ENCODE measurements at regions not wholly inside any gene's neighbourhood (a gene's known extent, or its start where the extent isn't known, plus 50 kb on each side); places are given as distances from the start of the nearest gene placed in this dataset.

DNA sequence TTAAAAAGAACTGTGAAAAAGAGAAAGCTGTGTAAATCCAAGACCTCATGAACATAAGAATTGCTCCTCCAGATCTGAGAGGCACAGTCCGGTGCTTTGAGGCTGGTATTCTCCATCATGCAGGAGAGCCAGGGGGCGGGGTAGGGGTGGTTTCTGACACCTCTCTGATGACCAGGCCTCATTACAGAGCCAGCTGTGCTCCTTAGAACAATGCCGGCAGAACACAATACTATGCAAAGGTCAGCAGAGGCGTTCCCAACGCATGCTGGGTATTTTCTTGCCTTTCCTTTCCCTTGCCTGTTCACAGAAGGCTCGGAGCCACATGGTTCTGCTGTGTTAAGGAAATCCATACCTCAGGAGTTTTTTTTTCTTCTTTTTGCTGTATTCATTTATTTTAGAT, 91.2 kb upstream of the SOD3 start:
- ATAC-seq (replicated peaks) (no peak), DNase-seq (no peak)
- Mint-ChIP-seq H3K4me1 (ENCODE audit: low read depth in 2 of 2) (no peaks in the 10 kb centered on the region), H3K9me3 (no peaks in the 10 kb centered on the region), H3K4me3 (no peak overlapping the region), H3K27me3 (peaks cover 0 to 9% of the 10 kb centered on the region in 2 donors), H3K27ac (no peak overlapping the region), H3K36me3 (ENCODE audit: insufficient read depth) (no peaks in the 10 kb centered on the region)

DNA sequence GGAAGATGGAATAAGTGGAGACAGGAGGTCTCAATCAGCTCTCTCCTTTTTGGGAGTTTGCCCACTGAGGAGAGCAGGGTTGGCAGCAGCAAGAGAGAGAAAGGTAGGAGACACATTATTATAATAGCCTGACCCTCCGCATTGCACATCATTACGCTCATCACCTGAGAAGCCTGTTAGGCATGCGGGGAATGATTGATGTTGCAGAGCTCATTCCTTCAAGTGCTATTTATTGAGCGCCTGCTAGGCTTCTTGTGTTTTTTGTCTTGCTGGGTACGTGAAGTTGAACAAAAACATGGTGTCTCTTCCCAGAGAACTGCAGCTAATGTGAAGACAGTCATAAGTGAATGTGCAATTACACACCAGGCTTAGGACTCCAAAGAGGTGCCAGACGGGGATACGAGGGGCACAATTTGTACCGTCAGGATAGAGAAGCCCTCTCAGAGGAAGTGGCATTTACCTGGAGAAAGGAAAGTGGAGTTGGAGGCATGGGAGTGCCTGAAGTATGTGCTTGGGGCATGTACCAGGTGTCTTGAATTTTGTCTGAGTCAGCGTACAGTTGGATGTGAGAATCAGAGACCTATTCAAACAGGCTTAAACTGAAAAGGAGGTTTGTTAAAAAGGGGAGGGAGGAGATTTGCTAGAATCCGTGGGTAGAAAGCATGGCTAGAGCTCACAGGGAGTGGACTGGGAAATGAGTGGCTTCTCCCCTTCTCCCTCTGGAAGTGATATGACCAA, 90.2 kb upstream of the SOD3 start:
- Mint-ChIP-seq H3K9me3 (no peaks in the 10 kb centered on the region), H3K27ac (no peak overlapping the region), H3K36me3 (ENCODE audit: insufficient read depth) (no peaks in the 10 kb centered on the region), H3K27me3 (peaks cover 0 to 9% of the 10 kb centered on the region in 2 donors), H3K4me1 (ENCODE audit: low read depth in 2 of 2) (no peaks in the 10 kb centered on the region), H3K4me3 (no peak overlapping the region)
- DNase-seq (no peak), ATAC-seq (replicated peaks) (no peak)

DNA sequence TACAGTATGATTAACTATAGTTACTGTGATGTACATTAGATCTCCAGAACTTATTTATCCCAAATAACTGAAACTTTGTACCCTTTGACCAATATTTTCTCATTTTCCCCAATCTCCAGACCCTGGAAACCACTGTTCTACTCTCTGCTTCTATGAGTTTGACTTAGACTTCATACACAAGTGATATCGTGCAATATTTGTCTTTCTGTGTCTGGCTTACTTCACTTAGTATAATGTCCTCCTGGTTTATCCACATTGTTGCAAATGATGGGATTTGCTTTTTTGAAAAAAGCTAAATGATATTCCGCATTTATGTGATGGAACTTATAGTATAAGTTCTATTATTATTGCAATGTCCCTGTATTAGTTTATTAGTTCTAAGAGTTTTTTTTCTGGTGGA, 81.8 kb upstream of the SOD3 start:
- no peak overlapping the region for H3K4me3 Mint-ChIP-seq
- no peak for ATAC-seq (replicated peaks)
- no peak overlapping the region for H3K27ac Mint-ChIP-seq

DNA sequence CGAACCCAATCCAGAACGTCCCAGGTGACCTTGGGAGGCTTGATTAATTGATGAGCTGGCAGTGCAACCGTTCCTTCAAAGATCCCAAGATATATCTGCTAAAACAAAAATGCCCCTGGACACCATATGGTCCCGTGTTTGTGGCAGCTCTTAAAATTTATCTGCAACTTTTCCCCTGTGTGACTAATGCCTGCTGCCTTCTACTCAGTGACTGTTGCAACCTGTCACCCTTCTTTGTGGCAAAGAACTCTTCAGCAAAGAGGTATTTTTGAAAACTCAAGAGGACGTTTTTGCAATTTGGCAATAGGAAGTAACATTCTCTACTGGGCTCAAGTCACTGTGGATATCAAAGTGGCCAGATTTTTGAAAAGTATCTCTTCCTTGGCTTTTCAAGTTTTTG, 75.8 kb upstream of the SOD3 start:
- no peaks in the 10 kb centered on the region for H3K27me3 Mint-ChIP-seq
- no peak overlapping the region for H3K4me3 Mint-ChIP-seq
- H3K9me3 Mint-ChIP-seq = peaks cover 0 to 11% of the 10 kb centered on the region in 2 donors
- no peak overlapping the region for H3K27ac Mint-ChIP-seq
- DNase-seq (no peak), ATAC-seq (replicated peaks) (no peak)
- no peaks in the 10 kb centered on the region for H3K36me3 Mint-ChIP-seq (ENCODE audit: insufficient read depth)
- no peaks in the 10 kb centered on the region for H3K4me1 Mint-ChIP-seq (ENCODE audit: low read depth in 2 of 2)

More for the DNA sequence above, 81.8 kb upstream of the SOD3 start:
- peaks cover 4 to 11% of the 10 kb centered on the region in 2 donors for H3K9me3 Mint-ChIP-seq
- H3K36me3 Mint-ChIP-seq (ENCODE audit: insufficient read depth) = no peaks in the 10 kb centered on the region
- no peaks in the 10 kb centered on the region for H3K27me3 Mint-ChIP-seq
- DNase-seq = no peak
- no peaks in the 10 kb centered on the region for H3K4me1 Mint-ChIP-seq (ENCODE audit: low read depth in 2 of 2)

DNA sequence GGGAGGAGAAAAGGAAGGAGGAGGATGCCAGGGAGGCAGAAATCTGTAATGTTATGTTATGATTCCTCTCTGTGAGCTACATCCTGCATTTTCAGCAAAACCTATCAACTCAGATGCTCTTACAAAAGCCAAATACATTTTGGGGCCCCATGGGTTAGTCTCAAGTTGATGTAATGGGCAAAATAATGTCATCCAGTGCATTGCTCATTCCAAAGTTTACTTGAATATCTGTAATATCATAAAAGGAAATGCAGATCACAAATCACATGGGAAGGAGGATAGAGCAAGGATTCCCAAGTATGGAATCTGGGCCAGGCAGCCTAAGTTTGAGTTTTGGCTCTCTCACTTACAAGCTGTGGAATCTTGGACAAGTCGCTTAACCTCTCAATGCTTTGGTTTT, 74.9 kb upstream of the SOD3 start:
- Mint-ChIP-seq H3K27ac (no peak overlapping the region), H3K36me3 (ENCODE audit: insufficient read depth) (no peaks in the 10 kb centered on the region), H3K9me3 (peaks cover 0 to 6% of the 10 kb centered on the region in 2 donors), H3K4me1 (ENCODE audit: low read depth in 2 of 2) (no peaks in the 10 kb centered on the region), H3K27me3 (no peaks in the 10 kb centered on the region), H3K4me3 (no peak overlapping the region)
- DNase-seq (no peak), ATAC-seq (replicated peaks) (no peak)

DNA sequence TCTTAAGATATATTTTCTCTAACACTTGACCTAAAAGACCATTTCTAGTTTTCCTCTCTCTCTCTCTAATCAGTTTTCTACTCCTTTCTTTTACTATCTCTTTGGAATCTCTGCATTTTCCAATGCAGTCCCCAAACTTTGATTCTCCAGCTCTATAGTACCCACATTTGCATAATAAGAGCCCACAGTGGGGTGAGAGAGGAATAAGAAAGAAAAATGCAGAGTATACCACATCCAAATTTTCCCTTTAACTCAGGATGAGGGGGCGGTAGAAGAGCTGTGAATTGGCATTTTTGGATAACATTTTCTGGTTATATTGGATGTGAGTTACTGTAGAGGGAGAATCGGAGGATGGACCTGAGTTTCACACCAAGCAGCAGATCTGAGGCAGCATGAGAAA, 74.4 kb upstream of the SOD3 start:
- Mint-ChIP-seq H3K36me3 (ENCODE audit: insufficient read depth) (no peaks in the 10 kb centered on the region), H3K27ac (no peak overlapping the region), H3K9me3 (peaks cover 0 to under 1% of the 10 kb centered on the region in 2 donors), H3K4me3 (no peak overlapping the region), H3K27me3 (no peaks in the 10 kb centered on the region), H3K4me1 (ENCODE audit: low read depth in 2 of 2) (no peaks in the 10 kb centered on the region)
- DNase-seq (no peak), ATAC-seq (replicated peaks) (no peak)

DNA sequence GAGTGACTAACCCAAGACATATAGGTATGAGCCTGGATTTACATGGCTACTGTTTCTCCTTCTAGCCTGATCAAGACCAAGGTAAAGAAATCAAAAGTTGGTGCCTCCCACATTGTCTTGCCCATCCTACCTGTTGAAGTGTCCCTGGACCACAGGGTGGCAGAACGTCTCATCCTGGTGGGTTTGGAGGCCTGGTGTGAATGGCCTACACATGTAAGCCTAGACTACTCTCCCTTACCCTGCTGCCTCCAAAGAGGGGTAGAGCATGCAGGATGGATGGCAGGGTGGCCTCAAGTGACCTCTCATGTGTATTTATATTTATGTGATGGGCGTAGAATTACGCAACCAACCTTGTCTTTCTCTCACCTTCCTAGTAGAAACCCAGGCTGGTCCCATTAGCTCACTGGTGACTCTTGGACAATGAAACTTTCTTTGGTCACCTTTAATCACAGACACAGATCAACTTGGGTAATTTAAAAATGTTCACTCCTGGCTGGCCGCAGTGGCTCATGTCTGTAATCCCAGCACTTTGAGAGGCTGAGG, 73.3 kb upstream of the SOD3 start:
- ATAC-seq (replicated peaks) = no peak

DNA sequence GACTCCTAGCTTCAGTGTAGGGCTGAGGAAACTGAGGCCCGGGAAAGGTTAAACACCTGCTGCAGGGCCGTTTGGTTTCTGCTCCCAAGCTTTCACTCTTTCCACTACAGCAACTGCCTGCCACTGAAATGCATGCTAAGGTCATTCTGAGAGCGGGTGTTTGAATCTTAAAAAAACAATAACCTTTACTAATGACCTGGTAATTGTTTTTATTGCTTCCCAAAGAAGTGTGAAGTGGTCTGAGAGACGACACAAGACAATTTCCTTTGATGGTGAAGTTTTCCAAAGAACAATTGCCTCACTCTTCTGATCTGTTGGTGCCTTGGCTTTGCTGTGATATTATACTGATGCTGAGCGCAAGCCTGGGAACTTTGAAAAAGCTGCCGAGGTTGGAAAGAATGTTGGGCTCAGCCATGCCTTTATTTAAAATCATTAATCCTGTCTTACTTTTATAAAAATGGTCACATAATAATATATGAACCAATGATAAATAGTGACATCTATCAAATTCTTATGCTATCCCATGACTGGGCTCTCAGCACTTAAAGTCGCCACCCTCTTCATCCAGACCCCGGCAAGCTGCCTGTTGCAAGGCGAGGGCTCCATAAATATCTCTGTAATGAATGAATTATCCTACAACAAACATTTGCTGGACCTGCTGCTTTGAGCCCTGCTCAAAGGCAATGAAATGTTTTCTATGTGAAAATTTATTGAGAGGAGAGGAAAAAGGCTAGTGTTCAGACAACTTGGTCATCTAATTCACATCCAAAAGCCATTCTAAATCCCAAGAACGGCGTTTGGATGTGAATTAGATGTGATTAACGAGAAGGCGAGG, 67.8 kb upstream of the SOD3 start:
- H3K4me3 Mint-ChIP-seq = no peak overlapping the region
- H3K27me3 Mint-ChIP-seq = peaks cover 5 to 9% of the 10 kb centered on the region in 2 donors

More for the DNA sequence above, 73.3 kb upstream of the SOD3 start:
- H3K4me1 Mint-ChIP-seq (ENCODE audit: low read depth in 2 of 2) = no peaks in the 10 kb centered on the region
- no peak overlapping the region for H3K27ac Mint-ChIP-seq
- DNase-seq = no peak
- no peak overlapping the region for H3K4me3 Mint-ChIP-seq
- H3K36me3 Mint-ChIP-seq (ENCODE audit: insufficient read depth) = no peaks in the 10 kb centered on the region
- H3K27me3 Mint-ChIP-seq = no peaks in the 10 kb centered on the region
- H3K9me3 Mint-ChIP-seq = no peaks in the 10 kb centered on the region

DNA sequence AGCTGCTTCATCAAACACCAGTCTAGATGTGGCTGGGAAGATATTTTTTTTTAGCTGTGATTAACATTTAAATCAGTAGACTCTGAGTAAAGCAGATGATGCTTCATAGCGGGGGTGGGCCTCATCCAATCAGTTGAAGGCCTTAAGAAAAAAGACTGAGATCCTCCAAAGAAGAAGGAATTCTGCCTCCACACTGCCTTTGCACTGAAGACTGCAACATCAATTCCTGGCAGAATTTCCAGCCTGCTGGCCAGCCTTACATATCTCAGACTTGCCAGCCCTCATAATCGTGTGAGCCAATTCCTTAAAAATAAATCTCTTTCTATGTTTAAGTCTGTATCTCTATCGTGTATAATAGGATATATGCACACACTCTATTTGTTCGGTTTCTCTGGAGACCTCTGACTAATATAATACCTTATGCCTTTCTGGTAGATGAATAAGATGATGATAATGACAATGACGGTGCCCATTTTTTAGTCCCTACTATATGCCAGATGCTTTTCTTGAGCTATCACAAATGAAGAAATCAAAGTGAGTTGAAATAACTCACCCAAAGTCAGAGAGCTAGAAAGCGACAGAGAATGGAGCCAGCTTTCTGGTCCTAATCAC, 66.1 kb upstream of the SOD3 start:
- H3K9me3 Mint-ChIP-seq = peaks cover 0 to 2% of the 10 kb centered on the region in 2 donors
- H3K27ac Mint-ChIP-seq = no peak overlapping the region
- ATAC-seq (replicated peaks) (no peak), DNase-seq (no peak)
- H3K27me3 Mint-ChIP-seq = peaks cover 5 to 16% of the 10 kb centered on the region in 2 donors
- H3K4me1 Mint-ChIP-seq (ENCODE audit: low read depth in 2 of 2) = no peaks in the 10 kb centered on the region
- no peaks in the 10 kb centered on the region for H3K36me3 Mint-ChIP-seq (ENCODE audit: insufficient read depth)
- H3K4me3 Mint-ChIP-seq = no peak overlapping the region

More for the DNA sequence above, 67.8 kb upstream of the SOD3 start:
- Mint-ChIP-seq H3K27ac (no peak overlapping the region), H3K4me1 (ENCODE audit: low read depth in 2 of 2) (no peaks in the 10 kb centered on the region), H3K9me3 (peaks cover 0 to 2% of the 10 kb centered on the region in 2 donors), H3K36me3 (ENCODE audit: insufficient read depth) (no peaks in the 10 kb centered on the region)
- ATAC-seq (replicated peaks) (no peak), DNase-seq (no peak)

DNA sequence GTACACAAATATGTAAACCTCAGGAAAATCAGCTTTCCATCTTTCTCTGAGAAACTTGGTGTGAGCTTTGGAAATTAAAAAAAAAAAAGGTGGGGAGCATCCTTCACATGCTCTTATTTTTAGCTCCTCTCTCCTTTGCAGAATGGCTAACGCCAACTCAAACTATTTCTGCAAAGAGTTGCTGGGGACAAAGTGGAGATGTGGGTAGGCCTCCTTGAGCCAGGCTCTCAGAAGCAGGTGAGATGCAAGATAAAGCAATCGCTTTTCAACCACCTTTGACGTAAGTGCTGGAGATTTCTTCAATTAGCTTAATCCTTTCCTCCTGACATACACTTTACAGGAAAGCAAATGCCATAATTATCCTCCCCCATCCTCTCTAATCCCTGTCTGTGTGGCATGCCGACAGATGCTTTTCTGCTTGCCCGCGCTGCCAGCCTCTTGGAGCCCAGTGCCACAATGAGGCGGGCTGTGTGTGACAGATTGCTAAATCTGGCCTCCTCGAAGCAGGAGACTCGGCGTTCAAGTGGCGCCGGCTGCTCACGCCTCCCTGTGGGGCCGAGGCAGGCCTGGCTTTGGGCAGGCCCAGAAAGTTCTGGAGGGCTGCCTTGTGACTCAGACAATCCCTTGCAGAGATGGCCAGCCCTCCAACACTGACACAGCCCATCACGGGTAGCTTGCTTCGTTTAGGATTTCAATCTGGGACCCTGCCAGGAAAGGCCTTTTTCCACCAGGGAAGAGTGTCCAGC, 64.9 kb upstream of the SOD3 start:
- no peak overlapping the region for H3K27ac Mint-ChIP-seq
- H3K4me3 Mint-ChIP-seq = no peak overlapping the region
- no peak for ATAC-seq (replicated peaks)
- peaks cover 0 to 2% of the 10 kb centered on the region in 2 donors for H3K9me3 Mint-ChIP-seq
- no peak for DNase-seq
- no peaks in the 10 kb centered on the region for H3K4me1 Mint-ChIP-seq (ENCODE audit: low read depth in 2 of 2)
- H3K36me3 Mint-ChIP-seq (ENCODE audit: insufficient read depth) = no peaks in the 10 kb centered on the region
- H3K27me3 Mint-ChIP-seq = peaks cover 5 to 16% of the 10 kb centered on the region in 2 donors

DNA sequence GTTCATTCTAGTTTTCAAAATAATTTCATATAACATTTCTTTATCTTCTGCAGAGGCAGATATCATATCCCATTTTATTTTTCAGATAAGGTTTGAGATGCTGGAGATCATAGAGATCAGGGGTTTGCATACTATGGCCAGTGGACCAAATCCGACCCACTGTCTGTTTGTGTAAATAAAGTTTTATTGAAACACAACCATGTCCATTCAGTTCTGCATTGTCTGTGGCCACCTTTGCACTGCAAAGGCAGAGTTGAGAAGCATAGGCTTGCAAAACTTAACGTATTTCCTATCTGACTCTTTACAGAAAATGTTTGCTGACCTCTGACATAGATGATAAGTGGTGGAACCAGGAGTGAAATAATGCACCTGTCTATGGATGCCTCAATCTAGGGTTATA, 63.9 kb upstream of the SOD3 start:
- H3K27me3 Mint-ChIP-seq = peaks cover 5 to 16% of the 10 kb centered on the region in 2 donors
- peaks cover 6 to 7% of the 10 kb centered on the region in 2 donors for H3K9me3 Mint-ChIP-seq
- ATAC-seq (replicated peaks) (no peak), DNase-seq (no peak)
- no peaks in the 10 kb centered on the region for H3K4me1 Mint-ChIP-seq (ENCODE audit: low read depth in 2 of 2)
- no peak overlapping the region for H3K27ac Mint-ChIP-seq
- H3K36me3 Mint-ChIP-seq (ENCODE audit: insufficient read depth) = no peaks in the 10 kb centered on the region
- H3K4me3 Mint-ChIP-seq = no peak overlapping the region

DNA sequence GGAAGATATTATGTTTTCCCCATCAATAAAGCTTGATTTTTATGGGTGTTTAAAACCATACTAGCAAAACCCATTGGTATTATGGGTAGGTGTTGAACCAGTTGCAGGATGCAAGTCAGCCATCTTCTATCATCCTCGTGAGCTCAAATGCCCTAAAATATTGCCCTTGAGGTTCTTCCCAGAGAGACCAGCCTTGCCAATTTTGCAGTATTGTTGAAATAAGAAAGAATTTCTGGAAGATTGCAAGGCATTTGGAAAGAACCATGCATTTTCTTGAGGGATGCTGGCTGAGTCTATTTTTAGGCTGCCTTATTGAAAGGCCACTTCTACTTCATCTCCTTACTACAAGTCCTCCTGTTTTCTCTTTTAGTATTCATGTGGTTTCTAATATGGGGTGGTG, 60.9 kb upstream of the SOD3 start:
- Mint-ChIP-seq H3K4me1 (ENCODE audit: low read depth in 2 of 2) (no peaks in the 10 kb centered on the region), H3K36me3 (ENCODE audit: insufficient read depth) (no peaks in the 10 kb centered on the region), H3K9me3 (peaks cover 8 to 18% of the 10 kb centered on the region in 2 donors), H3K27ac (no peak overlapping the region), H3K27me3 (peaks cover 5 to 16% of the 10 kb centered on the region in 2 donors), H3K4me3 (no peak overlapping the region)
- no peak for ATAC-seq (replicated peaks)
- DNase-seq = no peak

DNA sequence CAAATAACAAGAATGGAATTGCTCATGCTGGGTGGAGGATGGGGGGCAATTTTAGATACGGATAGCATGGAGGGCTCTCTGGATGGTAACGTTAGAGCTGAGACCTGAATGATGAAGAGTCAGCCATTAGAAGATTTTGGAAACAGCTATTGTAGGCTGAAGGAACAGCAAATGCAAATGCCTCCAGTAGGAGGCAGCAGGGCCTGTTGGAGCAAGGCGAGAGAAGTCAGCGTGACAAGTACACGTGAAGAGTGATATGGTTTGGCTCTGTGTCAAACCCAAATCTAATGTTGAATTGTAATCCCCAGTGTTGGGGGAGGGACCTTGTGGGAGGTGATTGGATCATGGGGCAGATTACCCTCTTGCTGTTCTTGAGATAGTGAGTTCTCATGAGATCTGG, 59.3 kb upstream of the SOD3 start:
- Mint-ChIP-seq H3K27ac (no peak overlapping the region), H3K4me3 (no peak overlapping the region), H3K27me3 (peaks cover 5 to 16% of the 10 kb centered on the region in 2 donors), H3K36me3 (ENCODE audit: insufficient read depth) (no peaks in the 10 kb centered on the region), H3K9me3 (peaks cover 8 to 18% of the 10 kb centered on the region in 2 donors), H3K4me1 (ENCODE audit: low read depth in 2 of 2) (no peaks in the 10 kb centered on the region)
- ATAC-seq (replicated peaks) = no peak
- DNase-seq = no peak

All from effector memory CD8-positive, alpha-beta T cell (primary cell).